NCI-H2107 (cell line): ENCODE measurements at regions not wholly inside any gene's neighbourhood (a gene's known extent, or its start where the extent isn't known, plus 50 kb on each side); places are given as distances from the start of the nearest gene placed in this dataset.

Experiments used
- DNase-seq: peaks from one replicate; lab custom pipeline; 2025; lab: John Stamatoyannopoulos, UW

DNA sequence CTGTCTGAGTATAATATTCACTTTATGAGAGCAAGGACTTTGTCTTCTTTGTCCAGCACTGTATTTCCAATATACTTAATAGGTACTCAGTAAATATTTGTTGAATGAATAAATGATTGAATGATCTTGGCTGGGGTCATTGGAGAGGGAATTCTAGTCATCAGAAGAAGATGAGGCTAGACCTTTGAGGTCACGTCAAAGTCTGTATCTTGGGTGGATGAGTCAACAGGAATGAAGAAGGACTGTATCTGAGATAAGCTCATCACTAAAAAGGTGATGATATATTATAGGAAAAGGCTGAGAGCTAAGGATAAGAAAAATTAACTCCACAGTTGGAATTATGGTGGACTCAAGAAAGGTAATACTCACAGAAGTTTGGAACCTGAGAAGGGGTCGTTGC is 125.1 kb upstream of the MAGI3 start:
- DNase-seq, result no peak

DNA sequence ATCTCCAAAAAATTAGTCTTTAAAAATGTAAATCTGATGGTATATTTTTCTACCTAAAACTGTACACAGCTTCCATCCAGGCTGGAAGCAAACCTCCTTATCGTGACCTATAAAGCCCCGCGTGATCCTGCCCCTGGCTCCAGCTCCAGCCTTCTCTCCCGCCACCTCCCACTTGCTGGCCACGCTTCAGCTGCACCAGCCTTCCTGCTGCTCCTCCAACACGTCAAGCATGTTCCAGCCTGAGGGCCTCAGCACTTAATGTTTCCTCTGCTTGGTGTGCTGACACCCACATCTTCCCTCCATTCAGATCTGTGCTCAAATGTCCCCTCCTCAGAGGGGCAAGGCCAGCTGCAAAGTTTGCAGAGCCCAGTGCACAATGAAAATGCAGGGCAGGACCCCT is 123.5 kb upstream of the MAGI3 start:
- DNase-seq, result no peak

DNA sequence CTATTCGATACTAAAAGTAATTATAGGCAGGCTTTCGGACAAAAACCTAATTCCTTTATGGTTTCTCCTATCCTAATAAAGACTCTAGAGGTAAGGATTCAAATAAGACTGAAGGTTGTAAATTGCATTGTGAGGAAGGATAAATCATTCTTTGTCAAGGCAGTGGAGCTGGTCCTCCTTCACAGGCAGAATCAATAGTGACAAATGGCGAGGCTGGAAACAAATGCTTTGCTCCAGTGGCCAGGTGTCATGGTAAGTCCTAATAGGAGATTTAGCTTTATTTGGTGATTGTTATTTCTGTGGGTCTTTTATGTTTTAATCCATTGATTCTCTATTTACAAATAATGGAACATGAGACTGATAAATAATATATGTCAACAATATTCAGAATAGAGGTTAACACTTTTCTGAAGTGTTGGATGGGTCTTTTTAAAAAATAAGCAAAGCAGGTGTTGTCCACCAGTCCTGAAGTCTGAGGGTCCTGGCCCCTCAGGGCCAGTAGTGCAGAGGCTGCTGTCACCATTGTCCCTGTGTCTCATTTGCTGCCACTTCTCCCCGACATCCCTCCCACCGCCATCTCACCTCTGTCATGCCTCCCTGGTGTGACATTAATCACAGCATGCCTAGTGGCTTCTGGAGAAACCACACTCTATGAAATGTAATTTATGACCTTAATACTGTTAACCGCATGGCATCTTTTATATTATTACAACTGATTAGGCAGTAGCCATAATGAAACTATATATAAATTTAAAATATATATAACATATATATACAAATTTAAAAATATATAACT is 120.9 kb upstream of the MAGI3 start:
- DNase-seq, result no peak

DNA sequence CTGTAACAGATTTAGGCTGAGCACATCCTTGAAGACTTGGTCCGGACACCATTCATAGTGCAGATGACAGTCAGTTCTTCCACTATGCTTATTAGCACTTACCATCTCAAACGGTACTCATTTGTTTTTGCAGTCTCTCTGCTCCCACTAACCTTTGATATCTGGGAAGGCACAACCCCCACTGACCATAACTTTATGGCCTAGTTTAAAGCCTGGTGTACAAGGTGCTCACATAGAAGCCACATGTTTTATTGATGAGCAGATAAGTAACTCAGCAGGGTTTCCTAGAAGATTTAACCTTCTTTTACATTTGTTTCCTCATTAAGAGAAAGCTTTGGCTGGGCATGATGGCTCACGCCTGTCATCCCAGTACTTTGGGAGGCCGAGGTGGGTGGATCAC is 119.3 kb upstream of the MAGI3 start:
- DNase-seq, result no peak

DNA sequence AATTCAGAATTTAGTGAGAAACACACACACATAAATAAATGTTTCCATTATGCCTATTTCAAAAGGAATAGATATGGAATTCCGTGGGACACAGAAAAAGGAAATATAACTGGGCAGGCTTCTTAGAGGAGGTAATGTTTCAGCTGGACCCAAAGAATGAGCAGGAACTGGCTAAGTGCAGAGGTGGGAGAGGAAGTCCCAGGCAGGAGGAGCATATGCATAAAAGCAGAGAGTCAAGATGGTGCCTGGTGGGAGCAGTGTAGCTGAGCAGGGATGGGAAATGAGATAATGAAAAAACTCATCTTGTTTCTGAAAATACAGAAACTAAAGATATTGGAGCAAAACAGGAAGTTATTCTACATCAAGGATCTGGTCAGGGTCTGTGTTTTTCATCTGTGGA is 115.2 kb upstream of the MAGI3 start:
- no peak for DNase-seq

DNA sequence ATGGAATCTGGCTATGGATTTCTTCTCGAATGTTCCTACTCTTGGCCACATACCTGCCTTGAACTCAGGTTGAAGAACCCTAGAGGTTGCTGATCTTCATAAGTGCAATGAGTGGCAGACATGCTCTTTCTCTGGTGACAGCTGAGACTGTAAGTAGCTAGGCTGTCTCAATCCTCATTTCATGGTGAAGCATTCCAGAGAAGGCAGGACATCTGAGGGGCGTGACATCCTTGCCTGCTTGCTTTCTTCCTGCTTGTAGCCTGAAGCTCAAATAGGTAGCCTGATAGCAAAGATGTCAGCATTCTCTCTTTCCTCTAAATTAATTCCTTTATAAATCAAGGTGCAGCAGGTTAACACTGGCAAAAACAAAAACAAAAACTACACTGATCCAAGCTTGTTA is 114.6 kb upstream of the MAGI3 start:
- DNase-seq, result no peak

DNA sequence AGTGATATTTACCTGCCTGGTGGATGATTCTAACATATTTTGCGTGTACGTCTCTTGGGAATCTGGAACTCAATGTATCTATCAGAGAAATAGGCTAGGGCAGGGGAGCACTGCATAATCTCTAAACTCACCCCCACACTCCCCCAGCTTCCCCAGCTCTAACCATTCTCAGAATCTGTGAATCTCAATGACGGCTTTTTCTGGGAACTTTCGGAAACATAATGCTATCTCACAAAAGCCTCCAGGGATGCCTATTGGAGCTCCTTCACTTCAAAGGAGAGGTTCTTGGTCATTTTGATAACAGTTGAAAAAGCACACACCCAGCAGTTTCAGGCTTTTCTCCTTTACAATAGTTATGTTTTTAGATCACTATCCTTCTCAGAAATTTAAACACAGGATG is 113.8 kb upstream of the MAGI3 start:
- no peak for DNase-seq

DNA sequence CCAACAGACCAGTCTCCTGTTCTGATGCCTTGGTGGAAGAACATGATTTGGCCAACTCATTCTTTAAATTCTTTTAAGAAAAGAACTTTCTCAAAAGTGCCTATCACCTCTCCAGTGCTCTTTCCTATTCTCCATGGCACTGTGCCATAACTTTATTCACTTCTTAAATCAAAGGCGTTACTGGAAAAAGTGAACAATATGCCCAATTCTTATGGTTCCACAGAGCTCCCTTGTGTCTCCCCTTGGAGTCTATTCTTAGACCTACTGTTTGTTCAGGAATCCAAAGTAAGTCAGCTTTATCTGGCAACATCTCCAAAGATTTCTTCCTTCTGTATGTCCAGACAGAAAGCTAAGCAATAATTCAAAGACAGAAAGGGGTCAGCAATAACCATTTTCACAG is 111.9 kb upstream of the MAGI3 start:
- no peak for DNase-seq

DNA sequence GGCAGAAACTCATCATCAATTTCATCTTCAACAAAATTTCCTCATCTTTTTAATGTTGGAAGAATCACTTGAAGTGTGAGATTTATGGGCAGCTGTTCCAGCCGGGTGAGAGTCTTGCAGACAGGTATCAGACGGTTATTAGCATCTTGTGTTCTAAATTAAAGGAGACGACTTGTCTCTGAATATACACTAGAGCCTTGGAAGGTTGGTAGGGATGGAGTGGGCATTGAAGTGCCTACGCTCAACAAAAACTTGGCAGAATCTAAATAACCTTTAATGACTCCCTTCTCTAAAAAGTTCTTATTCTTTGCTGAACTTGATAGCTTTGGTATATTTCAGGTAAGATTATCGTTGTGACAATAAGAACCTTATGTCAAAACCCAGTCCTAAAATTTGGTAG is 111.5 kb upstream of the MAGI3 start:
- no peak for DNase-seq

DNA sequence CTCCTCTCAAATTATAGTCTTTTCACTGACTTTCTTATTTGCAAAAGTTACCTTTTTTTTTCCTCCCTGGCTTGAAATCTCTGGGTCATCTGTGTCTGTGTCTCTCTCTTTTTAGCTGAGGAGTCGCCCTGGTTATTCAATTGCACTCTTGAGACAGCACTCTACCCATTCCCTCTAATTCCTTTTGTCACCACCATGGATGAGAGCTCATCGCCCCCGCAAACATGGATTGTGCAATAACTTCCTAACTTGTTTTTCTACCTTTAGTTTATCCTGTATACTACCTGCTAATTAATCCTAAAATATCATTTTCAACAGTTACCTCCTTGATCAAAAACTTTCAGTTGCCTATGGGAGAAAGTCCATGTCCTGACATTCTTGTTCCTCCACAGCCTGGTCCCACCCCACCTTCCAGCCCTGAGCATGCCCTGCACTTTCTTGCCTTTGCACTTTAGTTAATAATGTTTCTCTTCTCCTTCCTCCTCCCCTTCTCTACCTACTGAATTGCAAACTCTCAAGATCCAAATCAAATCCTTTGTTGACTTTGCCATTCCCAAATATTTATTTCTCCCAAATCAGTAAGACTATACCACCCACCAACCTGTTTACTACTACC is 110.4 kb upstream of the MAGI3 start:
- no peak for DNase-seq

DNA sequence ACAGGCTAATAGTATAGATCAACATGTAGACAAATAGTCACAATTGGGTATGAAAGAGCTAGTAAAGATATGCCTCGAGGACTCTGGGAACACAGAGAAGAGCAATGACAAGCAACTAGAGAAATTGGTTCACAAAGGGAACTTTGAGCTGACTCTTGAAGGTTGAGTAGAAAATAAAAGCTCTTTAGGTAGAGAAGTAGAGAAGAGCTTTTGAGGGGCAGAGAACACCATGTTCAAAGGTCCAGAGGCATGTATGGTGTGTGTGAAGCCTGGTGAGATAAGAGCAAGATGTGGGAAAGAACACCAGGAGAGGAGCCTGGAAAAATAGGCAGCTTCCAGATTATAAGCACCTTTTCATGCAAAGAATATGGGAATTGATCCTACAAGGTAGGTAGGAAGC is 109.7 kb upstream of the MAGI3 start:
- no peak for DNase-seq

DNA sequence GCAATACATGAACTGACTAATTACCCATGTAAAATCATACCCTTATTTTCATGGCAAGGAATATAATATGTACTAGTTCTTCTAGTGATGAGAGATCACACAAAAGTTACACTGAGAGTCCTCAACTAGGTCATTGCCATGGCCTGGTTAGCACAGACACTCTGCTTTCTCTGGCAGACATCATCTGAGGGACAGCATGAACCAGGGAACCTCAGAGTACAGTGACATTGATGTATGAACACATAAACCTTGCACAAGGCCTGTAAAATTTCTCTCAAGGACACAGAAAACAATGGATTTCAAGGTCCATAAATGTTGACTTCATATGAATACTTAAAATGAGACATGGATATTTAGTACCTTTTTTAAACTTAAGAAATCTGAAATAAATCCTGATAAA is 108.8 kb upstream of the MAGI3 start:
- DNase-seq, result no peak

DNA sequence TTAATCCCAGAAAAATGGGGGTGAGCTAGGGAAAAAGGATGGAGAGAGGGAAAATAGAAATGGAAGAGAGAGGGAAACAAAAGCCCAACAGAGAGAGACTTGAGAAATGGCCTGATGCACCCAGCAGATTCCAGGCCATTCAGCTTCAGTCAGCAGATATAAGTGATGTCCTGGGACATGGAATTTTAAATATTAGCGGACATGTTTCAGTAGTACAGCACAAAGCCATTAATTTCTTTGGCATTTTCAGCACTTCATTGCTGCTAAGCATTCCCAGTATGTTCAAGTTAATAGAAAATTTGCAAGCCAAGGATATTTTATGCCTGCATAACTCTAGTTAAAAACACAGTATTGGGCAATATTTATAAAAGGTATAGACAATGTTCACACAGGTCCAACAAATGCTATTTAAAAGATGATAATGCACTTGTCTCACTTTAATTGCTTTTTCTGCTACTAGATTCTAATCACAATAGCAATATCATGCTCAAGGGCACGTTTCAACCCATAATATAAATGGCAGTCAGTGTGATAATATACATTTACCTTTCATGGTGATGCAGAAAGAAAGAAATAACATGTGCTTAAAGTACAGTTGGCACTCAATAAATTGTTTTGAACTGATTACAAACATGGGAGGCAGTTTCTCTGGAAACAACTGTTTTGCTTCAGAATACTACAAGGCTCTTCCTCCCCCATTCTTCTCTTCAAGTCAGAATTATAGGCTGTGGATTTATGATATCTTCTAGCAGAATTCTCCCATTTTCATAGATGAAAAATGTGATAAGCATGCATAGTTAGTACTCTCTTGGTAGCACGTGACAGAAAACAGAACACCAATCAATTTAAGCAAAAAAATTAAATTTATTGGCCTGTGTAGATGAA is 108.1 kb upstream of the MAGI3 start:
- DNase-seq, result no peak

DNA sequence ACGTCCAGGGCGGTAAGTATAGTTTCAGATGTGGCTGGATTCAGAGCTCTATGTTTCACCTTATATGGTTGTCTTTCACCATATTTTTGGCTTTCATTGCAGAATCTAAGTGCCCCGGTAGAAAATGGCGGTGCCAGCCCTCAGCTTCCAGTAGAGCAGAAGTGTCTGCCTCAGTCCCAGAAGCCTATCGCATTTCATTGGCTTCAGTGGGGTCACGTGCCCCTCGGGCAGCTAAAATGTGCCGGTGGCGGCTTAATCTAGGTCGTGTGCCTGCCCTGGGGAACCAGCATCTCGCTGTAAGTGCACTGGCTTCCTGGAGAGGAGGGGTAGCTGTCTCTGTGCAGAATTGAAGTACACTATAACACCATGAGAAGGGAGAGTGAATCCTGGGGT is 107.4 kb upstream of the MAGI3 start:
- no peak for DNase-seq

DNA sequence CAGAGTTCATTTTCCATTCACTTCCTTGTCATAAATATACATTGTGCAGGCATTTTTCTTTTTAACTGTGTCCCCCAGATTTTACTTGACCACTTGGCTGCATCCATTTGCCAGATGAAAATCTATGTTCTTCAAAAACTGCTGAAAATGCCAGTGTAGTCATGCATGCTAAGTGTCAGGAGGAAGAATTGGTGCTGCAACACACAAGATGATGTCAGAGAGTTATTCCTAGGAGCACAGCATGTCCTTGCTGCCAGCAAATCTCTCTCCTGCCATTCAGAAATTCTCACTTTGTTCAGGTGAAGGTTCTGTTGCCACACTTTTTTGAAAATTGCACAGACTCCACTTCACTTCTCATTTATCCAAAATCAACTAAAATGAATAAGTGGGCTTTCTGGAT is 106.4 kb upstream of the MAGI3 start:
- DNase-seq, result no peak

DNA sequence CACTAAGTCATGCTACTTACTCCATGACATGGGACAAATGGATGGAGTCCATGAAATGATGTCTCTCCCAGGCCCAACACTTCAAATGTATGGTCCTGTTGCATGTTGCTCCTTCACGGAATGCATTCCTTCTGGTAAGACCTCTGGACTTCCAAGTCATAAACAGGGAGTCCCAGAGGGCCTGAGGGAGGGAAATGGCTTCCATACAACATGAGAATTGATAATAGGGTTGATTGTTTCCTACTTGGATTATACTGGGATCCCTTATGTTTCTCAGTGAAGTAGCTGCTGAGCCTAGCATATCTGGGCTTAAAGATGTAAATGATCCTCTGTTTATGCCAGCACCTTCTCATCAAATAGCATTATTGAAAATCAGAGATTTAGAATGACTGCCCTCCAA is 104.2 kb upstream of the MAGI3 start:
- no peak for DNase-seq

DNA sequence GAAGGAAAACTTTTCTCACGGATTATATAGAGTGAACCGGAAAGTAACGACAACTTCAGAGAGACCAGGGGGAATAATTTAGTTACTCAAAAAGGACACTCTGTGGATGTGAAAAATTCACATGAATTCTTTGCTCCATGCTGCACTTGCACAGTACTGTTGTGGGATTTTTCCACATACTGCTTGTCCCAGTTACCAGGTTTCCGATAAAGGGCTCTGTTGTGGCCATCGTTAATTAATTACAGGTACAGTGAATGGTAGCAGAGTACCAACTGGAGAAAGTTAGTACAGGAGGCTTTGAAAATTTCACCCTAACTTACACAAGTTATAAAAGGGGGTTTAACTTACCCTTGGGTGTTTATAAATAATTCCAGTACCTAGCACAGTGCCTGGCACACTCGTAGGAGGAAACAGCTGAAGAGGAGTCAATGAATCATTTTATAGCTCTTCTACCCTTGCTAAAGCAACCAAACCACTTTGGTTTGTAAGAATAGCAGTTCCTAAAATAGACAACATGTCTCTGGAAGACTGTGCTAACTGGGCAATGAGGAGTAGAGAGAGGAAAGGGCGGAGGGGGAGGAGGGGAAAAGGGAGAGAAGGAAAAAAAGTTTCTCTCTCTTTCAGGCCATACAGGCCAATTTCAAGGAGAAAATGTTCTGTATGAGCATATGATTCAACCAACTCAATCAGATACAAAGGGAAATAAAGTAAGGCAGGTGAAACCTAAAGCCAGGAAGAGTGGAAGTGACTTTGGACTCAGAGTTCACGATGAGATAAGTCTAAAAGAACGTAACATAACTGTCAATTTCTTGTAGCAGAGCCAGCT is 98.3 kb upstream of the MAGI3 start:
- no peak for DNase-seq

DNA sequence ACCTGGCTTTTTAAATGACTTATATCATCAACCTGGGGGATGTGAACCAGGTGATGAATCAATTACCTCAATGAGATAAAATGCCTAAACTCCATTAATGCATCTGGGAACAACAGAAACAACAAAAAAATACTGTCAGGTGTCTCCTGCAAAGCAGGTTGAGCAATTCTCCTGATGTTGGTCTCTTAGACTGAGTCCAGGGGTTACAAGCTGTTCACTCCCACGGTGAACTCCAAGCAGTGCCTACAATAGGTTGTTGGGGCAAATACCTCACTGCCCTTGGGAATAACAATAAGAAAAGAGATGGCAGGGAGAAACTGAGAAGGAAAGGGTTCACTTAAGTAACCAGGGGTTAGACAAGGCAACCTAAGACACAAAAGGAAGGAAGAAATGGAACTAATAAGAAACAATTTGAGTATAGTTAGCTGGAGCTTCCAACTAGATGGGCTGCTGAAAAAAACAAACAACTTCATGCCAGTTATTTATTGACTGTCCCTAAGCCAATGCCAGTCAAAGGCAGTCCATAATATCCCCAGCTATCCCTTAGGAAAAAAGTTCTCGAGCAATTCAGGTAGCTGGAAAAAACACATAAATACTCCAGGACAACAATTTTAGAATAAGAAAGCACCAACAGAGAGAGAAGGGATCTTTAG is 97.6 kb upstream of the MAGI3 start:
- DNase-seq, result no peak

DNA sequence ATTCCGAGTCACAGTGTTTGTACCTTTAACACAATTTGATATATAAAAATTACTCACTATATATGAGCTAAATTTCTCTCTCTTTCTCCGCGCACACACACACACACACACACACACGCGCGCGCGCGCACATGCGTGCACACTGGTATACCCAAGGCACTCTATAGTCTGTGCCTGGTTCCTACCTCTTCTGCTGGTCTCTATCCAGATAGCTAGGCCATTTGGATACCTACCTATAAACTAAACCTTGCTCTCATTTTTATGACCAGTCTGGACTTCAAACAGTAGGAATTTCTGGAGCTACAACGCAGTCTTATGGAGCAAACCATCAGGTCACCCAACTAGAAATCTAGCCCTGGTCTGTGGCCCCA is 97.1 kb upstream of the MAGI3 start:
- no peak for DNase-seq

DNA sequence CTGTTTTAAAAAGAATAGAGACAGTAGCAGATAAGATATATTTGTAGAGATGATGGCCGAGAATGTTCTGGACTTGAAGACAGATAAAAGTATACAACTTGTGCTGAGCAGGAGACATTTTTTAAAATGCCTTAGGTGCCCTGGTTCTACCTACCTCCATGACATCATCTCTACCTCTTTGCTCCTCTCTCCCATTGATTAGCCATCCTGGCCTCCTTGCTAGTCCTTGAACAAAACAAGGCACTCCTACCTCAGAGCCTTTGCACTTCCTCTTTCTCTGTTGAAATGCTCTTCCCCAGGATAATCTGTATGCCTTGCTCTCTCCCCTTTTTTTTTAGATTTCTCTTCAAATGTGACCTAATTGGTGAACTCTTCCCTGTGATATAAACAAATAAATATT is 92.6 kb upstream of the MAGI3 start:
- no peak for DNase-seq

DNA sequence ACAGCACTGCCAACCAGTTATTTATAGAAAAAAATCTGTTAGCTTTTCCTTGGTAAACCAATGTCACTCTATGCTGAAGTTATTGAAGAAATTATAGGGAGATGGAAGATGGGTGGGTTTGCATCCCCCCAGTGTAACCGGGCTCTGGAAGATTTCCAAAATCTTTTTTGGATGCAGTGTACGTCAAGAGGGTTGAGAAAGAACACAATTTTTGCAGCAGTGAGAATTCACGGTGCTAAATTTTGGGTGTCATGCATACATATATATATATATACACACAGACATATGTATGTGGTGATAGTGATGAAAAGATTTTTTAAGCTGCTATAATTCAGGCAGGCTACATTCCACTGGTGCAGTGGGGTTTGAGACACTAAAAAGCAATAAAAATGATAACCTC is 91.4 kb upstream of the MAGI3 start:
- DNase-seq, result no peak

DNA sequence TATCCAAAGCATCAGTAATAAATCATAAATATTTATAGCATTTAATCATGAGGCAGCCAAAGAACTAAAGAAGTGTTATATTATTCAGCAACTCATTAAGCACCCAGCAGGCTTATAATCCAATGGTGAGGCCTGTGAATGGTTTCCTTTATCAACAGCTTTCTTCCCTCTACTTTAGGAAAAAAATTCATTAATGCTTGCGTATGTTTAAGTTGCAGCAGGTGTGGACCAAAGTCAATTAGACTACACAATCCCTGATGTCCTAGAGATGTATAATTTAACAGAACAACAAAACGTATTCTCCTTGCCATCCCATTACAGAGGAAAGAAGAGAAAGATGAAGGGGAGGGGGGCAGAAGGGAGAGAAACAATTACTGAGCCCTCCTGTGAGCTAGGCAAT is 87.7 kb upstream of the MAGI3 start:
- DNase-seq, result no peak
